ENCODE measurements at regions not wholly inside any gene's neighbourhood (a gene's known extent, or its start where the extent isn't known, plus 50 kb on each side); places are given as distances from the start of the nearest gene placed in this dataset.

- peaks cover 3% of the 10 kb centered on the region for H3K4me1 ChIP-seq (ENCODE audit: insufficient read depth)
- no peaks in the 10 kb centered on the region for H4K20me1 ChIP-seq (ENCODE audit: insufficient read depth, poor library complexity, severe bottlenecking)
- no peak overlapping the region for H3K4me2 ChIP-seq
- no peaks in the 10 kb centered on the region for H3K9me2 ChIP-seq (replicated peaks; ENCODE audit: insufficient read depth)
- no peak overlapping the region for H2AFZ ChIP-seq
- H3K79me2 ChIP-seq = no peaks in the 10 kb centered on the region
- no peaks in the 10 kb centered on the region for H3K27me3 ChIP-seq
- WGBS (ENCODE audit: low lambda C conversion rate, missing lambda C conversion rate) = 99% methylated on average over 4 of the region's 4 CpGs
- DNase-seq (ENCODE audit: low spot score) = no peak
- no peaks in the 10 kb centered on the region for H3K36me3 ChIP-seq (replicated peaks; ENCODE audit: insufficient read depth, low read depth)
- H3K9me3 ChIP-seq (ENCODE audit: low read depth) = no peaks in the 10 kb centered on the region
- TF ChIP-seq EZH2 (IDR thresholded peaks at IDR 0.05; ENCODE audit: borderline replicate concordance) = no peak
- no peak for TF ChIP-seq EZH2phosphoT487 (IDR thresholded peaks at IDR 0.05; ENCODE audit: low read depth, severe bottlenecking, unreplicated experiment)
- TF ChIP-seq, protein P1, sequence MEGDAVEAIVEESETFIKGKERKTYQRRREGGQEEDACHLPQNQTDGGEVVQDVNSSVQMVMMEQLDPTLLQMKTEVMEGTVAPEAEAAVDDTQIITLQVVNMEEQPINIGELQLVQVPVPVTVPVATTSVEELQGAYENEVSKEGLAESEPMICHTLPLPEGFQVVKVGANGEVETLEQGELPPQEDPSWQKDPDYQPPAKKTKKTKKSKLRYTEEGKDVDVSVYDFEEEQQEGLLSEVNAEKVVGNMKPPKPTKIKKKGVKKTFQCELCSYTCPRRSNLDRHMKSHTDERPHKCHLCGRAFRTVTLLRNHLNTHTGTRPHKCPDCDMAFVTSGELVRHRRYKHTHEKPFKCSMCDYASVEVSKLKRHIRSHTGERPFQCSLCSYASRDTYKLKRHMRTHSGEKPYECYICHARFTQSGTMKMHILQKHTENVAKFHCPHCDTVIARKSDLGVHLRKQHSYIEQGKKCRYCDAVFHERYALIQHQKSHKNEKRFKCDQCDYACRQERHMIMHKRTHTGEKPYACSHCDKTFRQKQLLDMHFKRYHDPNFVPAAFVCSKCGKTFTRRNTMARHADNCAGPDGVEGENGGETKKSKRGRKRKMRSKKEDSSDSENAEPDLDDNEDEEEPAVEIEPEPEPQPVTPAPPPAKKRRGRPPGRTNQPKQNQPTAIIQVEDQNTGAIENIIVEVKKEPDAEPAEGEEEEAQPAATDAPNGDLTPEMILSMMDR (IDR thresholded peaks at IDR 0.05; ENCODE audit: poor library complexity) = no peak
- no peak overlapping the region for H3K27ac ChIP-seq
- H3K4me3 ChIP-seq = no peak overlapping the region
Measured at GRCh38 chr11:19594326-19594725, 118.3 kb upstream of the NAV2 start.

DNA sequence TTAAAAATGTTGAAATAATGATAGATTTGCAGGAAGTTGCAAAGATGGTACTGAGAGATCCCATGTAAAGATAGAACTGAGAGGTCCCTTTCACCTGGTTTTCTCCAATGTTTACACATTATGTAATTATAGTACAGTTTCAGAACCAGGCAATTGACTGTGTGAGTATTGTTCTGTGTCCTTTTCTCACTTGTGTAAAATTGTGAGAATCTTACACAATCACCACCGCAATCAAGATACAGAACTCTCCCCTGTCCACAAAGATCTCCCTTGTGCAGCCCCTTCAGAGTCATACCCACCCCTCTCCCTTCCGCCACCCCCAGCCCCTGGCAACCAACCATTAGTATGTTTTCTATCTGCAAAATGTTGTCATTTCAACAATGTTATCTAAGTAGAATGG is 119.8 kb upstream of the NAV2 start:
- H3K9me2 ChIP-seq (replicated peaks; ENCODE audit: insufficient read depth) = no peaks in the 10 kb centered on the region
- no peak overlapping the region for H2AFZ ChIP-seq
- H4K20me1 ChIP-seq (ENCODE audit: insufficient read depth, poor library complexity, severe bottlenecking) = no peaks in the 10 kb centered on the region
- H3K4me3 ChIP-seq = no peak overlapping the region
- no peaks in the 10 kb centered on the region for H3K36me3 ChIP-seq (replicated peaks; ENCODE audit: insufficient read depth, low read depth)
- TF ChIP-seq EZH2phosphoT487 (IDR thresholded peaks at IDR 0.05; ENCODE audit: low read depth, severe bottlenecking, unreplicated experiment) (no peak), EZH2 (IDR thresholded peaks at IDR 0.05; ENCODE audit: borderline replicate concordance) (no peak)
- TF ChIP-seq, protein P1 (IDR thresholded peaks at IDR 0.05; ENCODE audit: poor library complexity) = no peak
- no peak for DNase-seq (ENCODE audit: low spot score)
- WGBS (ENCODE audit: low lambda C conversion rate, missing lambda C conversion rate) = 71% methylated on average over 2 of the region's 2 CpGs
- no peak overlapping the region for H3K4me2 ChIP-seq
- H3K27ac ChIP-seq = no peak overlapping the region
- H3K4me1 ChIP-seq (ENCODE audit: insufficient read depth) = no peaks in the 10 kb centered on the region
- no peaks in the 10 kb centered on the region for H3K79me2 ChIP-seq
- no peaks in the 10 kb centered on the region for H3K27me3 ChIP-seq
- no peaks in the 10 kb centered on the region for H3K9me3 ChIP-seq (ENCODE audit: low read depth)

- Histone ChIP-seq H3K27me3 (no peaks in the 10 kb centered on the region), H3K27ac (no peak overlapping the region), H3K79me2 (no peaks in the 10 kb centered on the region), H3K4me3 (no peak overlapping the region), H3K4me1 (ENCODE audit: insufficient read depth) (no peaks in the 10 kb centered on the region), H4K20me1 (ENCODE audit: insufficient read depth, poor library complexity, severe bottlenecking) (no peaks in the 10 kb centered on the region), H3K9me2 (replicated peaks; ENCODE audit: insufficient read depth) (no peaks in the 10 kb centered on the region), H3K4me2 (no peak overlapping the region), H2AFZ (no peak overlapping the region), H3K36me3 (replicated peaks; ENCODE audit: insufficient read depth, low read depth) (no peaks in the 10 kb centered on the region), H3K9me3 (ENCODE audit: low read depth) (no peaks in the 10 kb centered on the region)
- DNase-seq (ENCODE audit: low spot score) = no peak
- no peak for TF ChIP-seq EZH2phosphoT487 (IDR thresholded peaks at IDR 0.05; ENCODE audit: low read depth, severe bottlenecking, unreplicated experiment)
- no peak for TF ChIP-seq EZH2 (IDR thresholded peaks at IDR 0.05; ENCODE audit: borderline replicate concordance)
- TF ChIP-seq, protein P1 (IDR thresholded peaks at IDR 0.05; ENCODE audit: poor library complexity) = no peak
- 81% methylated on average over 10 of the region's 10 CpGs for WGBS (ENCODE audit: low lambda C conversion rate, missing lambda C conversion rate)
Measured at GRCh38 chr11:19589567-19590260, 122.9 kb upstream of the NAV2 start.
